ENCODE measurements at regions not wholly inside any gene's neighbourhood (a gene's known extent, or its start where the extent isn't known, plus 50 kb on each side); places are given as distances from the start of the nearest gene placed in this dataset.
"Not testable (repeated sequence)": the region's sequence is repeated elsewhere in the genome, so short reads cannot be mapped to it uniquely, and the experiment has no call there.

DNA sequence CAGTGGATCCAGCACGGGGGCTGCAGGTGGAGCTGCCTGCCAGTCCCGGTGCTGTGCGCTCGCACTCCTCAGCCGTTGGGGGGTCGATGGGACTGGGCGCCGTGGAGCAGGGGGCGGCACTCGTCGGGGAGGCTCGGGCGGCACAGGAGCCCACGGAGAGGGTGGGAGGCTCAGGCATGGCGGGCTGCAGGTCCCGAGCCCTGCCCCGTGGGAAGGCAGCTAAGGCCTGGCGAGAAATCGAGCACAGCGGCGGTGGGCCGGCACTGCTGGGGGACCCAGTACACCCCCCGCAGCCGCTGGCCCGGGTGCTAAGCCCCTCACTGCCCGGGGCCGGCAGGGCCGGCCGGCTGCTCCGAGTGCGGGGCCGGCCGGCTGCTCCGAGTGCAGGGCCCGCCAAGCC lies 52.3 kb upstream of the MARK1 start:
- not testable (repeated sequence) for TF ChIP-seq EZH2 (IDR thresholded peaks at IDR 0.05; ENCODE audit: low read length)
- TF ChIP-seq, protein P1, sequence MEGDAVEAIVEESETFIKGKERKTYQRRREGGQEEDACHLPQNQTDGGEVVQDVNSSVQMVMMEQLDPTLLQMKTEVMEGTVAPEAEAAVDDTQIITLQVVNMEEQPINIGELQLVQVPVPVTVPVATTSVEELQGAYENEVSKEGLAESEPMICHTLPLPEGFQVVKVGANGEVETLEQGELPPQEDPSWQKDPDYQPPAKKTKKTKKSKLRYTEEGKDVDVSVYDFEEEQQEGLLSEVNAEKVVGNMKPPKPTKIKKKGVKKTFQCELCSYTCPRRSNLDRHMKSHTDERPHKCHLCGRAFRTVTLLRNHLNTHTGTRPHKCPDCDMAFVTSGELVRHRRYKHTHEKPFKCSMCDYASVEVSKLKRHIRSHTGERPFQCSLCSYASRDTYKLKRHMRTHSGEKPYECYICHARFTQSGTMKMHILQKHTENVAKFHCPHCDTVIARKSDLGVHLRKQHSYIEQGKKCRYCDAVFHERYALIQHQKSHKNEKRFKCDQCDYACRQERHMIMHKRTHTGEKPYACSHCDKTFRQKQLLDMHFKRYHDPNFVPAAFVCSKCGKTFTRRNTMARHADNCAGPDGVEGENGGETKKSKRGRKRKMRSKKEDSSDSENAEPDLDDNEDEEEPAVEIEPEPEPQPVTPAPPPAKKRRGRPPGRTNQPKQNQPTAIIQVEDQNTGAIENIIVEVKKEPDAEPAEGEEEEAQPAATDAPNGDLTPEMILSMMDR (optimal IDR thresholded peaks at IDR 0.05 in 1 of 3, IDR thresholded peaks at IDR 0.05 in 1 of 3, conservative IDR thresholded peaks at IDR 0.05 in 1 of 3; ENCODE audit: extremely low read depth in 1 of 3, insufficient read depth in 2 of 3, low read length in 3 of 3) = not testable (repeated sequence)
